HFFc6 (cell line): ENCODE measurements at regions not wholly inside any gene's neighbourhood (a gene's known extent, or its start where the extent isn't known, plus 50 kb on each side); places are given as distances from the start of the nearest gene placed in this dataset.

Experiments used
- DNase-seq: peaks from one replicate; pipeline ENCODE4 v3.0.0-alpha.2; 2018
- H3K27ac Mint-ChIP-seq: 2 replicates; pipeline ENCODE4 v1.8.0; 2020; ENCODE audit warnings: mild to moderate bottlenecking, mixed read lengths
- H3K27me3 Mint-ChIP-seq: 2 replicates; pipeline ENCODE4 v1.8.0; 2021; ENCODE audit warnings: mild to moderate bottlenecking, moderate library complexity, mixed read lengths; ENCODE audit not compliant: insufficient read depth
- H3K36me3 Mint-ChIP-seq: 2 replicates; pipeline ENCODE4 v1.8.0; 2021; ENCODE audit warnings: low read depth, mixed read lengths
- H3K4me1 Mint-ChIP-seq: 2 replicates; pipeline ENCODE4 v1.8.0; 2020; ENCODE audit warnings: low read depth, mixed read lengths
- H3K4me3 Mint-ChIP-seq: 2 replicates; pipeline ENCODE4 v1.8.0; 2020; ENCODE audit warnings: mild to moderate bottlenecking, moderate library complexity, mixed read lengths
- H3K9me3 Mint-ChIP-seq: 2 replicates; pipeline ENCODE4 v1.8.0; 2020; ENCODE audit warnings: mild to moderate bottlenecking, mixed read lengths
- CTCF ChIP-seq: fragments of 200-600 bp; sonication (generic); IDR thresholded peaks from 2 replicates; pipeline ENCODE4 v1.5.0; 2021; ENCODE audit warnings: antibody characterized with exemption, mild to moderate bottlenecking

- no peak for TF ChIP-seq CTCF
- peaks cover 3% of the 10 kb centered on the region for H3K36me3 Mint-ChIP-seq
- H3K4me3 Mint-ChIP-seq, result no peak overlapping the region
- peaks cover 4% of the 10 kb centered on the region for H3K9me3 Mint-ChIP-seq
- no peak for DNase-seq
- H3K27ac Mint-ChIP-seq, result no peak overlapping the region
- no peaks in the 10 kb centered on the region; the same call in none of the 2 replicates for H3K27me3 Mint-ChIP-seq
- H3K4me1 Mint-ChIP-seq, result peaks cover 12% of the 10 kb centered on the region
These were observed 75.1 kb downstream of the FOXL1 start for GRCh38 chr16:86653285-86654006.

- Mint-ChIP-seq H3K27me3 (no peaks in the 10 kb centered on the region; the same call in none of the 2 replicates), H3K27ac (no peak overlapping the region)
- TF ChIP-seq CTCF, result no peak
These were observed 79.6 kb downstream of the FOXL1 start for GRCh38 chr16:86657972-86658371.

GRCh38 chr16:86660623-86661022, 82.3 kb downstream of the FOXL1 start:
- Mint-ChIP-seq H3K4me3 (no peak overlapping the region), H3K27ac (no peak overlapping the region), H3K9me3 (peaks cover 15% of the 10 kb centered on the region), H3K4me1 (peaks cover 57% of the 10 kb centered on the region), H3K27me3 (no peaks in the 10 kb centered on the region; the same call in 1 of the 2 replicates), H3K36me3 (peaks cover 12% of the 10 kb centered on the region)
- DNase-seq, result no peak
- no peak for TF ChIP-seq CTCF

More at GRCh38 chr16:86657972-86658371, 79.6 kb downstream of the FOXL1 start:
- H3K9me3 Mint-ChIP-seq, result peaks cover 15% of the 10 kb centered on the region
- no peak for DNase-seq
- no peak overlapping the region for H3K4me3 Mint-ChIP-seq
- H3K36me3 Mint-ChIP-seq, result peaks cover 12% of the 10 kb centered on the region
- H3K4me1 Mint-ChIP-seq, result peaks cover 31% of the 10 kb centered on the region

- peak overlapping the region; percentile 67 for H3K4me3 Mint-ChIP-seq
- DNase-seq, result peak; percentile 11
- peaks cover 68% of the 10 kb centered on the region for H3K4me1 Mint-ChIP-seq
- peak overlapping the region; percentile 98 for H3K27ac Mint-ChIP-seq
- peaks cover 15% of the 10 kb centered on the region for H3K9me3 Mint-ChIP-seq
- peaks cover 12% of the 10 kb centered on the region for H3K36me3 Mint-ChIP-seq
- no peak for TF ChIP-seq CTCF
- no peaks in the 10 kb centered on the region; the same call in 1 of the 2 replicates for H3K27me3 Mint-ChIP-seq
These were observed 83.4 kb downstream of the FOXL1 start for GRCh38 chr16:86661706-86662105.

- DNase-seq, result peak; percentile 72
- H3K4me3 Mint-ChIP-seq, result peak overlapping the region; percentile 67; the same call in 1 of the 2 replicates
- no peak for TF ChIP-seq CTCF
- H3K9me3 Mint-ChIP-seq, result peaks cover 15% of the 10 kb centered on the region
- H3K27ac Mint-ChIP-seq, result peak overlapping the region; percentile 98
- H3K27me3 Mint-ChIP-seq, result no peaks in the 10 kb centered on the region; the same call in 1 of the 2 replicates
- H3K36me3 Mint-ChIP-seq, result peaks cover 12% of the 10 kb centered on the region
- H3K4me1 Mint-ChIP-seq, result peaks cover 73% of the 10 kb centered on the region
These were observed 83.8 kb downstream of the FOXL1 start for GRCh38 chr16:86662195-86662594.
